ENCODE measurements at regions not wholly inside any gene's neighbourhood (a gene's known extent, or its start where the extent isn't known, plus 50 kb on each side); places are given as distances from the start of the nearest gene placed in this dataset.
A peak's percentile ranks its signal among the peaks of the same experiment; 100 is the strongest.

GRCh38 chr2:8535469-8535795 lies 146.4 kb upstream of the ID2 start:
- Histone ChIP-seq H3K9ac (no peak overlapping the region), H3K4me3 (ENCODE audit: low read depth, low read length) (peak overlapping the region; percentile 27), H3K4me1 (peaks cover 91% of the 10 kb centered on the region)

DNA sequence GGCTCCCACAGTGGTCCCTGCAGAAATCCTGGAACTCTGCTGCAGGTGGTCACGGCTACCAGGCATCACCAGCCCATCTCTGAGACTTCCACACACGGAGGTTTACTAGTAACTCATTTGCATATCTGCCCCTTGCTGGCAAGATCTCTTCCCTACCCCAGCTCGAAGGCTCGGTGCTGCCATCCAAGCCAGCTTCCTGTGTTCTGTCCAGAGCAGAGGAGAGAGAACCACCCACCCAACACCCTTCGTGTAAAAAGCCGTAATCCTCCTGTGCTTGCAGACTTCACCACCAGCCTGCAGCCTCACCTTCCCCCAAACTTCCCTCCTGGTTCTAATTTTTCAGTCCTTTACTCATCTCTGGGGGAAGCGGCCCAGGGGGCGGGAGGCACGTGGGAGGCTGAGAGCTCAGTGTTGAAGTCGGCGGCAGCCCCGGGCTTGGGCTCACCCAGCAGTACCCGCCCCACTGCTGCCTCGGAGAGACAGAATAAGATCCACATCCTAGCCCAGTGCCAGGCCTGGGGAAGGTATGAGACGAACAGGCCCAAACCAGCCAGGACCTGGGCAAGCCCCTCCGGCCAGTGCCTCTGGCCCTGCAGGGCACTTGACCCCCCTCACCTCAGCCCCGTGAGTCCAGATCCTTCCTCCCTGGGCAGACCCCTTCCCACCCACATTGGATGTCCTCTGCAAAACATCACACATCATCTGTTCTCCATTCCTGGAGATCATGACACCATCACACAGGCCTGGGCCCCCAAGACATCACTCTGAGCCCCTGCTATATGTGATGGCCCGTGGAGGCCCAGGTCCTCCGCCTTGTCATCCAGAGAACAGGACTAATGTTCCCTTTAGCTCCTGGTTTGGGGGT lies 145.8 kb upstream of the ID2 start:
- no peaks in the 10 kb centered on the region for H3K36me3 ChIP-seq (ENCODE audit: control insufficient read depth, insufficient read depth, low read length)
- peak overlapping the region; percentile 73 for H3K4me2 ChIP-seq (ENCODE audit: low read length)
- peak overlapping the region; percentile 47 for H3K9ac ChIP-seq
- peaks cover 95% of the 10 kb centered on the region for H3K4me1 ChIP-seq
- TF ChIP-seq, protein P1, sequence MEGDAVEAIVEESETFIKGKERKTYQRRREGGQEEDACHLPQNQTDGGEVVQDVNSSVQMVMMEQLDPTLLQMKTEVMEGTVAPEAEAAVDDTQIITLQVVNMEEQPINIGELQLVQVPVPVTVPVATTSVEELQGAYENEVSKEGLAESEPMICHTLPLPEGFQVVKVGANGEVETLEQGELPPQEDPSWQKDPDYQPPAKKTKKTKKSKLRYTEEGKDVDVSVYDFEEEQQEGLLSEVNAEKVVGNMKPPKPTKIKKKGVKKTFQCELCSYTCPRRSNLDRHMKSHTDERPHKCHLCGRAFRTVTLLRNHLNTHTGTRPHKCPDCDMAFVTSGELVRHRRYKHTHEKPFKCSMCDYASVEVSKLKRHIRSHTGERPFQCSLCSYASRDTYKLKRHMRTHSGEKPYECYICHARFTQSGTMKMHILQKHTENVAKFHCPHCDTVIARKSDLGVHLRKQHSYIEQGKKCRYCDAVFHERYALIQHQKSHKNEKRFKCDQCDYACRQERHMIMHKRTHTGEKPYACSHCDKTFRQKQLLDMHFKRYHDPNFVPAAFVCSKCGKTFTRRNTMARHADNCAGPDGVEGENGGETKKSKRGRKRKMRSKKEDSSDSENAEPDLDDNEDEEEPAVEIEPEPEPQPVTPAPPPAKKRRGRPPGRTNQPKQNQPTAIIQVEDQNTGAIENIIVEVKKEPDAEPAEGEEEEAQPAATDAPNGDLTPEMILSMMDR (IDR thresholded peaks at IDR 0.05): no peak
- peaks cover 8% of the 10 kb centered on the region for H3K79me2 ChIP-seq
- peak overlapping the region; percentile 100 for H3K27ac ChIP-seq
- H3K27me3 ChIP-seq (ENCODE audit: control insufficient read depth, insufficient read depth, low read length): no peaks in the 10 kb centered on the region
- H2AFZ ChIP-seq: no peak overlapping the region
- no peaks in the 10 kb centered on the region for H3K9me3 ChIP-seq (ENCODE audit: control insufficient read depth, low read length)
- peak overlapping the region; percentile 27 for H3K4me3 ChIP-seq (ENCODE audit: low read depth, low read length)

More at GRCh38 chr2:8535469-8535795, 146.4 kb upstream of the ID2 start:
- H3K27ac ChIP-seq: peak overlapping the region; percentile 100
- peaks cover 12% of the 10 kb centered on the region for H3K79me2 ChIP-seq
- TF ChIP-seq, protein P1 (IDR thresholded peaks at IDR 0.05): no peak
- H3K4me2 ChIP-seq (ENCODE audit: low read length): peak overlapping the region; percentile 73
- H3K27me3 ChIP-seq (ENCODE audit: control insufficient read depth, insufficient read depth, low read length): no peaks in the 10 kb centered on the region
- no peaks in the 10 kb centered on the region for H3K36me3 ChIP-seq (ENCODE audit: control insufficient read depth, insufficient read depth, low read length)
- no peaks in the 10 kb centered on the region for H3K9me3 ChIP-seq (ENCODE audit: control insufficient read depth, low read length)
- no peak overlapping the region for H2AFZ ChIP-seq

- TF ChIP-seq, protein P1 (IDR thresholded peaks at IDR 0.05): peak; percentile 6
- Histone ChIP-seq H3K4me2 (ENCODE audit: low read length) (peak overlapping the region; percentile 73), H3K79me2 (peaks cover 4% of the 10 kb centered on the region), H3K9ac (peak overlapping the region; percentile 73), H3K9me3 (ENCODE audit: control insufficient read depth, low read length) (no peaks in the 10 kb centered on the region), H3K4me3 (ENCODE audit: low read depth, low read length) (peak overlapping the region; percentile 27), H3K27ac (peak overlapping the region; percentile 100), H3K27me3 (ENCODE audit: control insufficient read depth, insufficient read depth, low read length) (no peaks in the 10 kb centered on the region), H2AFZ (no peak overlapping the region), H3K36me3 (ENCODE audit: control insufficient read depth, insufficient read depth, low read length) (no peaks in the 10 kb centered on the region), H3K4me1 (peaks cover 95% of the 10 kb centered on the region)
Observed at GRCh38 chr2:8536686-8537561, 144.9 kb upstream of the ID2 start.

DNA sequence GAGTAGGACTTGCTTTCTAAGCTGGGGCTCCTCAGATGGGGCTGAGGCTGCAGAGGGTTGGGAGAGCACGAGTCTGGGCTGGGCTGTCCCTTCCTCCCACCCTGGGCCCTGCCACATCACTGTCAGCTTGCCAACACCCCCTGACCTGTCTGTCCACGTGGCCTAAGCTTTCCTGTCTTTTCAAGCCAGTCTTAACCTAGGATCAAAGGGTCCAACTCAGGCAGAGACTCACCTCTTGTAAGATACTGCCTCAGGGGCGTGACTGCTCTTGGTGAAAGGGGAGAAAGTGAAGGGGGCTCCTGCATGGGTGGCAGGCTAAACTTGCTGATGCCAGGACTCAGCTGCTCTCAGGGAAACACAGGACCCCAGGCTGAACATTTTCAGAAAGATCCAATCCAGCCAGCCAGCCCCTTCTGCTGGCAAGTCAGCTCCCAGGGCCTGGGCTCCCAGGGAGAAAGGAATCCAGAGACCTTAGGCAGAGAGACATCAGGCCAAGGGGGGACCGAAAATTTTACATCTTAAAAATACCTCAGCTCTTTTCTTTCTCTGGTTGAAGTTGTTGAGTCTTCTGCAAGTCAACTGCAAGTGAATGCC lies 144.2 kb upstream of the ID2 start:
- H3K36me3 ChIP-seq (ENCODE audit: control insufficient read depth, insufficient read depth, low read length): no peaks in the 10 kb centered on the region
- H3K27me3 ChIP-seq (ENCODE audit: control insufficient read depth, insufficient read depth, low read length): no peaks in the 10 kb centered on the region
- peak overlapping the region; percentile 100 for H3K27ac ChIP-seq
- TF ChIP-seq, protein P1 (IDR thresholded peaks at IDR 0.05): no peak
- H3K9me3 ChIP-seq (ENCODE audit: control insufficient read depth, low read length): no peaks in the 10 kb centered on the region
- peak overlapping the region; percentile 73 for H3K9ac ChIP-seq
- peaks cover 95% of the 10 kb centered on the region for H3K4me1 ChIP-seq
- peak overlapping the region; percentile 73 for H3K4me2 ChIP-seq (ENCODE audit: low read length)
- no peak overlapping the region for H3K4me3 ChIP-seq (ENCODE audit: low read depth, low read length)
- H2AFZ ChIP-seq: no peak overlapping the region
- H3K79me2 ChIP-seq: peaks cover 4% of the 10 kb centered on the region

Measured in parathyroid adenoma (tissue), 2 donors.